ENCODE measurements at regions not wholly inside any gene's neighbourhood (a gene's known extent, or its start where the extent isn't known, plus 50 kb on each side); places are given as distances from the start of the nearest gene placed in this dataset.

DNA sequence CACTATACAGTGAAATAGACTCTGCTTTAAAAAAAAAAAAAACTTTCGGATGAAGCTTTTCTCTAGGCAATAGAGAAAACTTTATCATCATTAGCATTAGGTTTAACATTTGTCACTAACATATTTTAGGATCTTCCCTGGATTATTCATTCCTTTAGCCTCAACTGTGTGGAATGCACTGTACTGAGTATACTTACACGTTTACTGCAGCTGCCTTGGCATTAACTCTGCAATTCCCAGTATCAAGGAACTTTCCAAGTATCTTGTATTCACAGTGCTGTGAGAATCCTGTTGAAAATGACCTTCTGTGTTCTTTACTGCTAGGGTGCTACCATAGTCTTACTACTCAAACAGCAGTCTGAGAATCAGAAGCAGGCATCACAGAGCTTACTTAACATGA, 328.2 kb upstream of the COL3A1 start:
- H3K27ac Mint-ChIP-seq = no peak overlapping the region
- DNase-seq = no peak
- no peaks in the 10 kb centered on the region for H3K36me3 Mint-ChIP-seq
- H3K9me3 Mint-ChIP-seq = peaks cover 1% of the 10 kb centered on the region
- H3K4me3 Mint-ChIP-seq = no peak overlapping the region
- H3K27me3 Mint-ChIP-seq = no peaks in the 10 kb centered on the region
- H3K4me1 Mint-ChIP-seq = no peaks in the 10 kb centered on the region

GRCh38 chr2:188647430-188648070, 326.6 kb upstream of the COL3A1 start:
- Mint-ChIP-seq H3K4me1 (no peaks in the 10 kb centered on the region), H3K36me3 (no peaks in the 10 kb centered on the region), H3K27me3 (peaks cover 2% of the 10 kb centered on the region), H3K27ac (no peak overlapping the region), H3K9me3 (peaks cover 1% of the 10 kb centered on the region), H3K4me3 (no peak overlapping the region)
- DNase-seq = no peak

DNA sequence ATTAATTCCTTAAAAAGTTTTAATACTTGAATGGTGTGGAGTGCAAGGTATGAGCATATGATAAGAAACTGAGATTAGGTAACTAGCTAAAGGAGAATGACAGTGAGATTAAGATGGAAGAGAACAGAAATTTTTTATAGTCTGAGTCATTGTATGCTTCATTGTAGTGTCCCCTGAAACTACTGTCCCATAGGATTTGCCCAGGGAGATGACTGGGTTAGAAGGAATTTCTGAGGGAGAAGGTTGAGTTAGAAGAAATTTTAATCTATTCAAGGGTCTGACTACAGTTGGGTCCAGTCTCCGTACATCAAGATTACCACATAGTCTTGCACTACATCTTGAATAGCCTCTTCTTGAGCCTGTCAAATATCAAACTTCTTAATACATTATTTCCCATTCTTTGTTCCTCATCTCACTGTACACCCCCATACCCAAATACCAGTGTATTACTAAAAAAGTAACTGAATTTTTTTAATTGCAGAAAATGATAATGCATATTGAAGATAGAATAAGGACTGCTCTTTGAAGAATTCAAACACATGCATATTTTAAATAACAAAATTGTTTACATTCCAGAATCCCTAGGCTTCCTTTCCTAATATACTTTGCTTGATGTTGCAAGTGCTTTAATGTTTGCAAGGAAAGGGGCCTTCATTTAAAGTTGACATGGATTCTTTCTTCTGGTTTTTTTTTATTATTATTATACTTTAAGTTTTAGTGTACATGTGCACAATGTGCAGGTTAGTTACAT, 314.3 kb upstream of the COL3A1 start:
- Mint-ChIP-seq H3K9me3 (no peaks in the 10 kb centered on the region), H3K27me3 (no peaks in the 10 kb centered on the region), H3K4me1 (no peaks in the 10 kb centered on the region), H3K27ac (no peak overlapping the region), H3K4me3 (no peak overlapping the region), H3K36me3 (no peaks in the 10 kb centered on the region)
- DNase-seq = no peak

DNA sequence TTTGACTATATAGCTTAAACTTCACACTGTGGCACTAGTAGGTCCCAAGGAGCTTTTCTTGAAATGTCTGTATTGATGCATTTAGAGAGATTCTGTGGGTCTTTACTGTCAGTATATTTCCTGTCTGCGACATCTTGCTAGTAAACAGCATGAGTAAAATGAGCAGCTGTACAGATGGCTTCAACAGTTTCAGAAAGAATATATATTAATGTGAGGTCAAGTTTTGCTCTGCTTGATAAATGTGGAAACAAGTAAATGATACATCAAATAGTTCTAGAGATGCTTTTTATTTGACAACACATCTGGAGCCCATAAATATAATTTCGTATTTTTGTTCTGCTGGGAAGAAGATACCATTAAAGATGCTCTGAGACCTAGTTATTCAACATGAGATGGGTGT, 310.9 kb upstream of the COL3A1 start:
- DNase-seq = no peak
- Mint-ChIP-seq H3K27me3 (no peaks in the 10 kb centered on the region), H3K4me3 (no peak overlapping the region), H3K4me1 (no peaks in the 10 kb centered on the region), H3K27ac (no peak overlapping the region), H3K9me3 (no peaks in the 10 kb centered on the region), H3K36me3 (no peaks in the 10 kb centered on the region)

- no peak for DNase-seq
- no peaks in the 10 kb centered on the region for H3K27me3 Mint-ChIP-seq
- no peak overlapping the region for H3K27ac Mint-ChIP-seq
- no peaks in the 10 kb centered on the region for H3K9me3 Mint-ChIP-seq
- no peak overlapping the region for H3K4me3 Mint-ChIP-seq
- H3K36me3 Mint-ChIP-seq = no peaks in the 10 kb centered on the region
- H3K4me1 Mint-ChIP-seq = no peaks in the 10 kb centered on the region
These were observed 309.8 kb upstream of the COL3A1 start for GRCh38 chr2:188664416-188664815.

DNA sequence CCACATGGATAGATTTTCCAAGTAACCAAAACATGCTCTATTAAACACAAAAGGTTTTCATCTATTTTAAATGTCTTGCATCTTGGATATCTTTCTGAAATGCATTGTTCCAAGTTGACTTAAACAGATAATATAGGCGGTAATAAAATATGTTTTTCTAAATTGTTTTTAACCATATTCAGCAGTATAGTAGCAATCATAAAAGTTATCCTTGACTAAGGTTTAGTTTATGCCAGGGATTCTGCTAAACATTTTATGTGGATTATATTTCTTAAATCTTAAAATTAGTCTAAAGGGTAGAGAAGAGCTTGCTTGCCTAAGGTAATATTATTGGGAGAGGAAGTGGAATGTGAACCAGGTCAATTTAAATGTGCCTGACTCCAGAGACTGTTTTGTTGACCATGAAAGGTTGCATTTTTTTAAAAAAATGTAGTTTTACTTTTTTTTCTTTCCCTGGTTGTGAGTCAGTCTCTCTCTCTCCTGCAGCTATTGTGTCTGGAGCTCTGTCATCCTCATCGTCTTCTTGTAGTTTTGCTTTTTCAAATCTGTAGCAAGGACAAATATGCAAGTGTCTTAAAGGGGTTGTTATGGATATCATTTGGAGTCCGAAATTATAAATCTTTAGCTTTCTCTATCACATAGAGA, 309.1 kb upstream of the COL3A1 start:
- no peak for DNase-seq
- Mint-ChIP-seq H3K27ac (no peak overlapping the region), H3K36me3 (no peaks in the 10 kb centered on the region), H3K4me1 (no peaks in the 10 kb centered on the region), H3K4me3 (no peak overlapping the region), H3K27me3 (no peaks in the 10 kb centered on the region), H3K9me3 (no peaks in the 10 kb centered on the region)

DNA sequence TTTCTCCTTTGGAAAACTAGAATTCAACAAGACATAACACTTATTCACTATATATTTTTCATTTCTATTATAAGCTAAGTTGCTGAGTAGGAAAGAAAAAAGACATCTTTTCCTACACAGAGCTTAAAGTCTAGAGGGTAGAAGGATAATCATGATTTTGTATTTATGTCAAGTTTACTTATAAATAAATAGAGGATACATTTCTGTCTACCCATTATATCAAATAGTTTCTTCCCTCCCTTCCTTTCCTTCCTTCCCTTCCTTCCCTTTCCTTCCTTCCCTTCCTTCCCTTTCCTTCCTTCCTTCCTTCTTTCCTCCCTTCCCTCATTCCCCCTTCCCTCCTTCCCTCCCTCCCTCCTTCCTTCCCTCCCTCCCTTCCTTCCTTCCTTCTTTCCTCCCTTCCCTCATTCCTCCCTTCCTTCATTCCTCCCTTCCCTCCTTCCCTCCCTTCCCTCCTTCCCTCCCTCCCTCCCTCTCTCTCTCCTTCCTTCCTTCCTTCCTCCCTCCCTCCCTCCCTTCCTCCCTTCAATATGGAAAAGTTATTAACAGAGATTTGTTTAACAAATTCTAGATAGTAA, 308.4 kb upstream of the COL3A1 start:
- no peaks in the 10 kb centered on the region for H3K36me3 Mint-ChIP-seq
- H3K27me3 Mint-ChIP-seq = no peaks in the 10 kb centered on the region
- H3K27ac Mint-ChIP-seq = no peak overlapping the region
- H3K9me3 Mint-ChIP-seq = no peaks in the 10 kb centered on the region
- no peak for DNase-seq
- H3K4me1 Mint-ChIP-seq = no peaks in the 10 kb centered on the region
- H3K4me3 Mint-ChIP-seq = no peak overlapping the region

GRCh38 chr2:188666503-188666902, 307.7 kb upstream of the COL3A1 start:
- no peak overlapping the region for H3K27ac Mint-ChIP-seq
- no peaks in the 10 kb centered on the region for H3K36me3 Mint-ChIP-seq
- no peak overlapping the region for H3K4me3 Mint-ChIP-seq
- no peaks in the 10 kb centered on the region for H3K9me3 Mint-ChIP-seq
- no peaks in the 10 kb centered on the region for H3K27me3 Mint-ChIP-seq
- DNase-seq = no peak
- H3K4me1 Mint-ChIP-seq = no peaks in the 10 kb centered on the region

- Mint-ChIP-seq H3K27ac (no peak overlapping the region), H3K27me3 (no peaks in the 10 kb centered on the region)
These were observed 306.0 kb upstream of the COL3A1 start for GRCh38 chr2:188668017-188668680.

GRCh38 chr2:188675391-188676009, 298.7 kb upstream of the COL3A1 start:
- no peaks in the 10 kb centered on the region for H3K9me3 Mint-ChIP-seq
- H3K36me3 Mint-ChIP-seq = no peaks in the 10 kb centered on the region
- no peaks in the 10 kb centered on the region for H3K4me1 Mint-ChIP-seq
- no peaks in the 10 kb centered on the region for H3K27me3 Mint-ChIP-seq
- DNase-seq = no peak
- H3K4me3 Mint-ChIP-seq = no peak overlapping the region
- H3K27ac Mint-ChIP-seq = no peak overlapping the region

More at GRCh38 chr2:188668017-188668680, 306.0 kb upstream of the COL3A1 start:
- no peaks in the 10 kb centered on the region for H3K9me3 Mint-ChIP-seq
- no peak overlapping the region for H3K4me3 Mint-ChIP-seq
- H3K4me1 Mint-ChIP-seq = no peaks in the 10 kb centered on the region
- no peak for DNase-seq
- H3K36me3 Mint-ChIP-seq = no peaks in the 10 kb centered on the region

GRCh38 chr2:188676010-188676400, 298.2 kb upstream of the COL3A1 start:
- Mint-ChIP-seq H3K9me3 (no peaks in the 10 kb centered on the region), H3K4me3 (no peak overlapping the region), H3K27ac (no peak overlapping the region), H3K27me3 (no peaks in the 10 kb centered on the region), H3K4me1 (no peaks in the 10 kb centered on the region), H3K36me3 (no peaks in the 10 kb centered on the region)
- no peak for DNase-seq

DNA sequence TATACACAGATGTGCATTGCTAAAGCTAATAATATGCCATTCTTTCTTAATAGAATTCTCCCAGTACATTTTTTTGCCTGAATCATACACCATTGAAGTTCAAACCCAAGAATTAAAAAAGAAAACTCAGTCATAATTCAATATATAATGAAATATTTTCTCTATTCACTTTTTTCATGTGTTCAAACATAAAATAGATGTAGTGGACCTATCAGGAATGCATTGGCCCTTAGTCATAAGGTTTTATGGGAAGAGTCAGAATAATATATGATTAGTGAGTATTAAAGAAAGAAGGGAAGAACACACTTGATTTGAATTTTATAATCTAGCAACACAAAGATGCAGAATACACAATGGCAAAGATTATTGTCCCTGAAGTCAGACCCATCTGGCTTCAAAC, 297.0 kb upstream of the COL3A1 start:
- Mint-ChIP-seq H3K4me1 (no peaks in the 10 kb centered on the region), H3K4me3 (no peak overlapping the region), H3K9me3 (no peaks in the 10 kb centered on the region), H3K27me3 (no peaks in the 10 kb centered on the region), H3K36me3 (no peaks in the 10 kb centered on the region), H3K27ac (no peak overlapping the region)
- no peak for DNase-seq

DNA sequence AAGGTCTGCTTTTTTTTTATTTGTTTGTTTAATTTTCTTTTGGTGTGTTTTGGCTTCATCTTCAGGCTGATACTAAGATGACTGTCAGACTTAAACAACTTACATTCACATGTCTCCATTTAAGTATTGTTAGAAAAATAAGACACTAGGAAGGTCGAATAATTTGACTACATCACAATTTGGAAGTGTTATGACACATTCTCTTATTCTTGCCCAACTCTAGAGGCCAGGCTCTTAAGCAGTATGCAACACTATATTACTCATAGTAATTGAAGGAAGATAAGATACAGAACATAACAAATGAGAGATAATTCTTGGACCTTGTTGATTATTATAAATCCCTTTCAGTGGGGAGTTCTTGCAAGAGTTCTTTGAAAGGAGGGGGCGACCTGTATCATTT, 295.3 kb upstream of the COL3A1 start:
- no peak overlapping the region for H3K27ac Mint-ChIP-seq
- DNase-seq = no peak
- no peak overlapping the region for H3K4me3 Mint-ChIP-seq
- H3K4me1 Mint-ChIP-seq = no peaks in the 10 kb centered on the region
- no peaks in the 10 kb centered on the region for H3K9me3 Mint-ChIP-seq
- no peaks in the 10 kb centered on the region for H3K27me3 Mint-ChIP-seq
- no peaks in the 10 kb centered on the region for H3K36me3 Mint-ChIP-seq

DNA sequence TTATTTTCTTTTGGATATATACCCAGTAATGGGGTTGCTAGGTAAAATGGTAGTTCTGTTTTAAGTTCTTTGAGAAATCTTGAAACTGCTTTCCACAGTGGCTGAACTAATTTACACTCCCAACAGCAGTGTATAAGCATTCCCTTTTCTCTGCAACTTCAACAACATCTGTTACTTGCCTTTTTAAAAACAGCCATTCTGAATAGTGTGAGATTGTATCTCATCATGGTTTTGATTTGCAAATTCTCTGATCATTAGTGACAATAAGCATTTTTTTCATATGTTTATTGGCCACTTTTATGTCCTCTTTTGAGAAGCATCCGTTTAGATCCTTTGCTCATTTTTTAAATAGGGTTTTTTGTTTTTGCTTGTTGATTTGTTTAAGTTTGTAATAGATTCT, 291.3 kb upstream of the COL3A1 start:
- H3K4me3 Mint-ChIP-seq = no peak overlapping the region
- H3K9me3 Mint-ChIP-seq = no peaks in the 10 kb centered on the region
- no peaks in the 10 kb centered on the region for H3K36me3 Mint-ChIP-seq
- no peak for DNase-seq
- H3K27ac Mint-ChIP-seq = no peak overlapping the region
- H3K4me1 Mint-ChIP-seq = no peaks in the 10 kb centered on the region
- no peaks in the 10 kb centered on the region for H3K27me3 Mint-ChIP-seq

DNA sequence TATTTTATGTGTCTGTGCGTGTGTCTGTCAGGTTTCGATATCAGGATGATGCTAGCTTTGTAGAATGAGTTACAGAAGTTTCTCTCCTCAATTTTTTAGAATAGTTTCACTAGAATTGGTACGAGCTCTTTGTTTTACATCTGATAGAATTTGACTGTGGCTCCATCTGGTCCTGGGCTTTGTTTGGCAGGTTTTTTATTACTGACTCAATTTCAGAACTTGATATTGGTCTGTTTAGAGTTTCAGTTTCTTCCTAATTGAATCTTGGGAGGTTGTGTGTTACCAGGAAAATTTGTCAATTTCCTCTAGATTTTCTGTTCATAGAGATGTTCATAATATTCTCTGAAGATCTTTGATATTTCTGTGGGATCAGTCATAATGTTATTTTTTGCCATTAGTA, 289.4 kb upstream of the COL3A1 start:
- Mint-ChIP-seq H3K4me3 (no peak overlapping the region), H3K27ac (no peak overlapping the region), H3K4me1 (no peaks in the 10 kb centered on the region), H3K27me3 (no peaks in the 10 kb centered on the region), H3K9me3 (peaks cover 2% of the 10 kb centered on the region), H3K36me3 (no peaks in the 10 kb centered on the region)
- DNase-seq = no peak
